Heart right ventricle (tissue), 16 donors: ENCODE measurements at regions not wholly inside any gene's neighbourhood (a gene's known extent, or its start where the extent isn't known, plus 50 kb on each side); places are given as distances from the start of the nearest gene placed in this dataset.

Source experiments
- ATAC-seq, 8 donors: fragments of 200-7000 bp; cut with Tn5 transposase; one replicate each; pipeline ENCODE4 v1.9.1; 2020; ENCODE audit warnings: mild to moderate bottlenecking in 8 of 8, moderate library complexity in 8 of 8, moderate number of reproducible peaks in 1 of 8
- DNase-seq, 2 donors: peaks; one replicate each; pipeline ENCODE4 v3.0.0-alpha.2; 2020
- H3K27ac ChIP-seq, 10 donors: fragments of 200-600 bp; sonication (generic) in 2 of 10; one replicate each; pipeline versions ENCODE4 v1.5.0 to v1.8.0; 2020 to 2022; ENCODE audit warnings: mild to moderate bottlenecking in 3 of 10
- H3K27me3 ChIP-seq, 7 donors: fragments of 200-600 bp; one replicate each; pipeline ENCODE4 v1.8.0; 2021 to 2022; ENCODE audit warnings: mild to moderate bottlenecking in 2 of 7
- H3K36me3 ChIP-seq, 9 donors: fragments of 200-600 bp; sonication (generic) in 1 of 9; one replicate each; pipeline versions ENCODE4 v1.5.0 to v1.8.0; 2020 to 2022; ENCODE audit warnings: mild to moderate bottlenecking in 2 of 9
- H3K4me1 ChIP-seq, 9 donors: fragments of 200-600 bp; sonication (generic) in 1 of 9; one replicate each; pipeline versions ENCODE4 v1.5.0 to v1.8.0; 2020 to 2022; ENCODE audit warnings: mild to moderate bottlenecking in 4 of 9
- H3K4me3 ChIP-seq, 10 donors: fragments of 200-600 bp; sonication (generic) in 2 of 10; one replicate each; pipeline versions ENCODE4 v1.5.0 to v1.8.0; 2020 to 2022; ENCODE audit warnings: mild to moderate bottlenecking in 7 of 10, moderate library complexity in 2 of 10
- H3K9me3 ChIP-seq, 11 donors: fragments of 200-600 bp in 10 of 11; sonication (generic) in 2 of 11; one replicate each; pipeline versions ENCODE4 v1.5.0 to v1.8.0; 2013 to 2022; ENCODE audit warnings: mild to moderate bottlenecking in 2 of 11, control low read depth in 1 of 11, moderate library complexity in 1 of 11
- WGBS, 2 donors: extraction: QIAGEN DNeasy Blood & Tissue Kit; methylation state at CpG; one replicate each; pipeline ENCODE4 v1.1.7; 2013; ENCODE audit warnings: inconsistent platforms in 1 of 2; 5-methylcytosine and 5-hydroxymethylcytosine counted together
- intact Hi-C, 10 donors: fragments of 100-400 bp; cut with DNase I; formaldehyde crosslinking; loops; one replicate each; pipeline versions ENCODE4 v1.11.1 to v1.14.2; 2022
- TF ChIP-seq, protein P1 (sequence below), 9 donors: fragments of 200-600 bp; sonication (generic) in 2 of 9; IDR thresholded peaks; one replicate each; pipeline versions ENCODE4 v1.5.0 to v1.8.0; 2021 to 2022; ENCODE audit warnings: antibody characterized with exemption in 9 of 9, mild to moderate bottlenecking in 5 of 9, moderate library complexity in 1 of 9
- donor health status: Arrhythmogenic right ventricular cardiomyopathy.
- donor health status: ischemic (EF 13 %, LVEDD 7.1; RV severe dilation, severe dysfunction).
- donor health status: healthy with polysubstance abuse.
- donor health status: DM: no; HTN: yes; CAD: no.
- donor health status: DM: no; HTN: no; CAD: no.
- donor health status: ischemic (EF 25% LVEDD 6.9; RV normal size, moderate dysfunction).
- donor health status: ischemic (EF 25% LVEDD 5.7; RV mildly dilated, moderate dysfunction).
- donor health status: healthy.
- donor health status: DM: yes; HTN: yes; CAD: no.
- donor health status: Ischemic cardiomyopathy.
- donor health status: ischemic (EF 35%, LVEDD 5.7; RV mildly dilated, moderate dysfunction).
- donor health status: nonischemic (EF 11% LVEDD 7.7; RV severe dilation, severe dysfunction).
- donor health status: DM: yes; HTN: yes; CAD: no.
- donor health status: PGD.
- donor health status: ischemic (EF 29% LVEDD 5.4; RV normal size, mild dysfunction).
- donor health status: nonischemic (EF 23%, LVEDD 6.1; RV moderate dilation, normal function).

DNA sequence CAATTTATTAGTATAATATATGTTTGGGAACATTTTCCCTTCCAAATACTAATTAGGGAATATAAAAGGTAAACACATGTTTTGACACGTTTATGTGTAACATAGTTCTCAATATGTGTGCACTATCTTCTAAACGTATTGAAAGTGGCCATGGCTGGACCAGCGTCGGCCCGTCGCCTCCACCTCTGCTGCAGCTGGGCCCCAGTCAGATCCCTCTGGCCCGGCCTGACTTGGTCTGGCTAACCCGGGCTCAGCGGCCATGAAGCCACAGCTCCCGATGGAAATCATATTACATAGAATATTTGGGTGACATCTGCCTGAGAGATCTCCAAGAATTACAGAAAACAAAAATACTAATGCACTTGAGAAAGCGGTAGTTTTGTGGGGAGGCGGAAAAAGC is 474.4 kb upstream of the CDH2 start:
- intact Hi-C loops, result no loop called here
- 88 to 92% methylated on average over 12 of the region's 12 CpGs for WGBS, 2 donors
- Histone ChIP-seq H3K36me3 (no peaks in the 10 kb centered on the region), H3K27ac (no peak overlapping the region), H3K4me1 (no peaks in the 10 kb centered on the region), H3K27me3 (no peaks in the 10 kb centered on the region), H3K9me3 (peaks cover 0 to 3% (median 0%) of the 10 kb centered on the region in 11 donors), H3K4me3 (no peak overlapping the region)
- TF ChIP-seq, protein P1, sequence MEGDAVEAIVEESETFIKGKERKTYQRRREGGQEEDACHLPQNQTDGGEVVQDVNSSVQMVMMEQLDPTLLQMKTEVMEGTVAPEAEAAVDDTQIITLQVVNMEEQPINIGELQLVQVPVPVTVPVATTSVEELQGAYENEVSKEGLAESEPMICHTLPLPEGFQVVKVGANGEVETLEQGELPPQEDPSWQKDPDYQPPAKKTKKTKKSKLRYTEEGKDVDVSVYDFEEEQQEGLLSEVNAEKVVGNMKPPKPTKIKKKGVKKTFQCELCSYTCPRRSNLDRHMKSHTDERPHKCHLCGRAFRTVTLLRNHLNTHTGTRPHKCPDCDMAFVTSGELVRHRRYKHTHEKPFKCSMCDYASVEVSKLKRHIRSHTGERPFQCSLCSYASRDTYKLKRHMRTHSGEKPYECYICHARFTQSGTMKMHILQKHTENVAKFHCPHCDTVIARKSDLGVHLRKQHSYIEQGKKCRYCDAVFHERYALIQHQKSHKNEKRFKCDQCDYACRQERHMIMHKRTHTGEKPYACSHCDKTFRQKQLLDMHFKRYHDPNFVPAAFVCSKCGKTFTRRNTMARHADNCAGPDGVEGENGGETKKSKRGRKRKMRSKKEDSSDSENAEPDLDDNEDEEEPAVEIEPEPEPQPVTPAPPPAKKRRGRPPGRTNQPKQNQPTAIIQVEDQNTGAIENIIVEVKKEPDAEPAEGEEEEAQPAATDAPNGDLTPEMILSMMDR (IDR thresholded peaks at IDR 0.05), result no peak
- DNase-seq, result no peak
- no peak for ATAC-seq

DNA sequence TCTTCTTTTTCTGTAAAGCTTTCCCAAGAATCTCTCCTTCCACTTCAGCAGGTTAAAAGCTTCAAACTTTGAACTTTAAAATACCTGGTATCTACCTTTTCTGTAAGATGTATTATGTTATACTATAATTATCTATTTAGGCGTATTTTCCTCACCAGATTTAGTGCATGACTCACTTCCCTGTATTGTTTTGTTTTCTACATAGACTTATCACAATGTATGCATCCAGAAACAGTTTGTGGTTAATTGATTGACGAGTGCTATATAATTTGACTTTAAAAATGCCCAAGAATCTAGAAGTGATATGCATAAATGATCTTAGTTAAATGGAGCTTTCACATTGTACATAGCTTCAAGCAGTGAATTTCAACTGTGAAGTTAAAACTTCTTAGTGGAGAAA is 473.9 kb upstream of the CDH2 start:
- DNase-seq (no peak), ATAC-seq (no peak)
- no peak overlapping the region for H3K27ac ChIP-seq
- H3K4me3 ChIP-seq, result no peak overlapping the region
- intact Hi-C loops, result no loop called here
- H3K4me1 ChIP-seq, result no peaks in the 10 kb centered on the region
- 47 to 70% methylated on average over 2 of the region's 2 CpGs for WGBS, 2 donors
- no peaks in the 10 kb centered on the region for H3K36me3 ChIP-seq
- no peaks in the 10 kb centered on the region for H3K27me3 ChIP-seq
- peaks cover 0 to 3% (median 0%) of the 10 kb centered on the region in 11 donors for H3K9me3 ChIP-seq
- TF ChIP-seq, protein P1 (IDR thresholded peaks at IDR 0.05), result no peak

DNA sequence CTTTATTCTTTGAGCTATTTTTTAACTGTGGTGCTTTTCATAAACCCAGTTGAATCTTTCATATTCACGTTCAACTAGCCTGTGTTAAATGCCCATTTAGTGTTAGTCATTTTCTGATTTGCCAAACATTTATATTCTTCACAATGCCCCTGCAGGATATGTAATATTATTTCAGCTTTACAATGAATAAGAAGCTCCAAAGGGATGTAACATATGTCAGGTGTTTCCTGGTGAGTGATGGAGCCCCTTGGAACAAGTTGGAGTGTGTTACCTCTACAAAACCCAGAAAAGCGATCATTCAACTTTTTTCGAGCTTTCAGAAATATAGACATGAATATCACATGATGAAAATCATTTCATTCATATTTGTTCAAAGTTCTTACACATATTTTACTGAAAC is 471.0 kb upstream of the CDH2 start:
- Histone ChIP-seq H3K4me3 (no peak overlapping the region), H3K36me3 (no peaks in the 10 kb centered on the region), H3K27me3 (no peaks in the 10 kb centered on the region), H3K4me1 (no peaks in the 10 kb centered on the region), H3K27ac (no peak overlapping the region), H3K9me3 (no peaks in the 10 kb centered on the region)
- intact Hi-C loops, result no loop called here
- no peak for DNase-seq
- no peak for ATAC-seq
- 77 to 82% methylated on average over 3 of the region's 3 CpGs for WGBS, 2 donors
- TF ChIP-seq, protein P1 (IDR thresholded peaks at IDR 0.05), result no peak

DNA sequence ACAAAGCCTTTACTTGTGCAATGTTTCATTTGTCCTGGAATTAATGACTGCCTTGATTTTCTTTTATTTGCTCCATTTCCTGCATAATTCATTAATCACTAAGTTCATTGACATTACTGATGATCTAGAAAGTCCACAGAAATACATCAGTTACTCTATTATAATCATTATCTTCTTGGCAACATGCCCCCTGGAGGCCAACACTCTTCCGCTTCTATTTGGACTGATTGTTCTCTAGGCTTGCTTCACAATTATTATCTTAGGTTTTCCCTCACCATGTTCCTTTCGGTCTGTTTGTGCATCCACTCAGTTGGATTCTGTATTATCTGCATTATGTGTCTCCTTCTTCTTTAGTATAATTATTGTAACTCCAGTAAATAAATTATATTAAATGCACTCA is 461.0 kb upstream of the CDH2 start:
- H3K36me3 ChIP-seq, result no peaks in the 10 kb centered on the region
- no peak for ATAC-seq
- TF ChIP-seq, protein P1 (IDR thresholded peaks at IDR 0.05), result no peak
- H3K9me3 ChIP-seq, result peaks cover 0 to 9% (median 0%) of the 10 kb centered on the region in 11 donors
- H3K4me1 ChIP-seq, result no peaks in the 10 kb centered on the region
- H3K4me3 ChIP-seq, result no peak overlapping the region
- no peak for DNase-seq
- intact Hi-C loops, result loop anchor here in 1 of 10 donors (10.0 kb wide), 1 partner anchor 63 kb away; no protein-coding TSS in a partner anchor
- 48 to 68% methylated on average over 2 of the region's 2 CpGs for WGBS, 2 donors
- no peak overlapping the region for H3K27ac ChIP-seq
- no peaks in the 10 kb centered on the region for H3K27me3 ChIP-seq
